Fibroblast of mammary gland (primary cell): ENCODE measurements at regions not wholly inside any gene's neighbourhood (a gene's known extent, or its start where the extent isn't known, plus 50 kb on each side); places are given as distances from the start of the nearest gene placed in this dataset.

Experiments used
- DNase-seq: peaks from one replicate; pipeline ENCODE4 v3.0.0-alpha.2; 2010; ENCODE audit warnings: low read depth
- H3K4me3 ChIP-seq: 2 replicates; pipeline ENCODE4 v1.5.1; 2011; ENCODE audit warnings: low read depth, mild to moderate bottlenecking, low read length, moderate library complexity; ENCODE audit not compliant: control insufficient read depth
- CTCF ChIP-seq: conservative IDR thresholded peaks from 2 replicates; pipeline ENCODE4 v1.5.1; 2011; ENCODE audit warnings: low read depth, low read length, inconsistent platforms; ENCODE audit not compliant: control insufficient read depth, insufficient read depth

DNA sequence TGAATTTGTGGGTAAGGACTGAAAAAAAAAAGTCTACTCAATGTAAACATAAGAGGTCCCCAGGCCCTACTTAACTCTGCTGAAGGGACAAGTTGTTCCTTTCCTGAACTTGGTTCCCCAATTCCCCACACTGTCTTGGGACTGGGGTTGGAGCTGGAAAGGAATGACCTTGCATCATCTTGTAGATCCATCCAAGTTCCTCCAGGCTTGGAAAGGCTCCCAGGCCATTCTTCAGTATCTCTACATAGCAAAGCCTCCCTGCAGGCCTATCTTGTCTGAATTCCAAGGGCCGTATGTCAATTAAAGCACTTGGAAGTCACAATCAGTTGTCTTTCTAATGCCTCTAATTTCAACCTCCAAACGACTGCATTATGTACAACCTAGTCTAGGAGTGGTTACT is 361.2 kb downstream of the TMEM135 start:
- TF ChIP-seq CTCF: no peak
- peak; percentile 56 for DNase-seq
- H3K4me3 ChIP-seq: no peak overlapping the region

GRCh38 chr11:87397011-87397865 is 359.5 kb downstream of the TMEM135 start:
- DNase-seq: no peak
- TF ChIP-seq CTCF: no peak
- H3K4me3 ChIP-seq: no peak overlapping the region

DNA sequence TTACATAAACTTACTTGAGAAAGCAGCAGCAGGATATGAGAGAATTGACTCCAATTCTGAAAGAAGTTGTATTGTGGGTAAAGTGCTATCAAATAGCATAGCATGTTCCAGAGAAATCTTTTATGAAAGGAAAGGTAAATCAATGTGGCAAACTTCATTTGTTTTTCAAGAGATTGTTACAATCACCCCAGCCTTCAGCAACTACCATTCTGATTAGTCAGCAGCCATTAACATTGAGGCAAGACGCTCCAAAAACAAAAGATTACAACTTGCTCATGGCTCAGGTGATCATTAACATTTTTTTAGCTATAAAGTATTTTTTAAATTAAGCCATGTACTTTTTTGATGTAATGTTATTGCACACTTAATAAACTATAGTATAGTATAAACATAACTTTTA is 357.2 kb downstream of the TMEM135 start:
- no peak overlapping the region for H3K4me3 ChIP-seq
- no peak for DNase-seq
- no peak for TF ChIP-seq CTCF

DNA sequence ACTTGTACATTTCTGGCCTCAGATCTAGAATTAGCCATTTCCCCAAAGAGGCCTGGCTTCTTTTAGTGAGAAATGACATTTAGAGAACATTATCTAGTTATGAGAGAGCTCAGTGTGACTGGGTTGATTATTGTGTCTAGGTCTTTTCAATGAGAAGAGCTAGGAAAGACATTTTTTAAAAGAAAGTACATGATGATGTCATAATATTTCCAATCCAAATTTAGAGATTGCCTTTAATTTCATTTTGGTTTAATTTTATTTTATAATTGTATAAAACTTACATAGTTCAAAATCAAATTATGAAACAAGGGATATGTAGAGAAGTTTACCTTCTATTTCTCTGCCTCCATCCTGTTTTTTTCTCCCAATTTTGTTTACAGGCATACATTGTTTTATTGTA is 354.9 kb downstream of the TMEM135 start:
- no peak overlapping the region for H3K4me3 ChIP-seq
- no peak for TF ChIP-seq CTCF
- no peak for DNase-seq

- H3K4me3 ChIP-seq: no peak overlapping the region
- no peak for TF ChIP-seq CTCF
- DNase-seq: no peak
These were observed 353.8 kb downstream of the TMEM135 start for GRCh38 chr11:87391496-87391895.

DNA sequence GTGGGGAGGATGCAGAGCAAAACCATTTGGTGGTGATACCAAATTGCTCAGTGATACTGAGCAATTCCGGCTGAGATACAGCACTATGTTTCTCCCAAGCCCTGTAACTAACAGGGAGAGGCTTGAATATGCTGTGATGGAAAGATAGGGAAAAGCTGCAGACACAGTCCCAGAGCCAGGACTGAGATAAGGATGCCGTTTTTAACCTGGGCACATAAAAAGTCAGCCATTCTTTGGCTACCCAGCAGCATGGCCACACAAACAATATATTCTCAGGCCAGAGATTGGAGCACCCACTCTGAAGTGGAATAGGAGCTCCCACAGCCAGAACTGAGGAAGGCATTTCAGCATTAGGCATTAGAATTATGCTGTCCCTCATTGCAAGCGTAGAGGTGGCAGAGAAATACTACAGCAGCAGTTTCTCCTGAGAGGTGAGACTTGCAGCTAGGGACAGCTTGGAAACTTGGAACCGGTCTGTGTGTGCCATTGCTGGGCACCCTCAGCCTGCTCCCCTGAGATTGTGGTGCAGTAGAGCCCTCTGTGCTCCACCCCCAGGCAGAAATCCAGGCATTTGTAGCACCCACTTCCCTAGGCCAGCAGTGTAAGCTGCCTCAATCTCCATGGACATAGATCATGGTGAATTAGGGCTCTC is 346.5 kb downstream of the TMEM135 start:
- TF ChIP-seq CTCF: no peak
- no peak overlapping the region for H3K4me3 ChIP-seq
- DNase-seq: no peak
